Epithelial cell of proximal tubule (primary cell): ENCODE measurements at regions not wholly inside any gene's neighbourhood (a gene's known extent, or its start where the extent isn't known, plus 50 kb on each side); places are given as distances from the start of the nearest gene placed in this dataset.

Experiments used
- DNase-seq: peaks from one replicate; pipeline ENCODE4 v3.0.0-alpha.2; 2011; ENCODE audit warnings: low read depth
- H3K4me3 ChIP-seq: 2 replicates; pipeline ENCODE4 v1.5.1; 2011; ENCODE audit warnings: low read depth, mild to moderate bottlenecking, low read length
- CTCF ChIP-seq: conservative IDR thresholded peaks from 2 replicates; pipeline ENCODE4 v1.5.1; 2012; ENCODE audit warnings: low read depth, mild to moderate bottlenecking, low read length

DNA sequence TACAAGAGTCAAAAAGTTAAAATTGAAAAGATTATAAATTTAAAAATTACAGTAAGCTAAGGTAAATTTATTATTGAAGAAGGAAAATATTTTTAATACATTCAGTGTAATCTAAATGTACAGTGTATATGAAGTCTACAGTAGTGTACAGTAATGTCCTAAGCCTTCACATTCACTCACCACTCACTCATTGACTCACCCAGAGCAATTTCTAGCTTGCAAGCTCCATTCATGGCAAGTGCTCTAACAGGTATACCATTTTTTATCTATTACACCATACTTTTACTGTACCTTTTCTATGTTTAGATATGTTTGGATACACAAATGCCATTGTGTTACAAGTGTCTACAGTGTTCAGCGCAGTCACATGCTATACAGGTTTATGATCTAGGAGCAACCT is 389.7 kb downstream of the RASEF start:
- no peak for TF ChIP-seq CTCF
- DNase-seq: no peak
- no peak overlapping the region for H3K4me3 ChIP-seq

GRCh38 chr9:82673919-82674318 is 389.0 kb downstream of the RASEF start:
- no peak overlapping the region for H3K4me3 ChIP-seq
- DNase-seq: no peak
- TF ChIP-seq CTCF: no peak

DNA sequence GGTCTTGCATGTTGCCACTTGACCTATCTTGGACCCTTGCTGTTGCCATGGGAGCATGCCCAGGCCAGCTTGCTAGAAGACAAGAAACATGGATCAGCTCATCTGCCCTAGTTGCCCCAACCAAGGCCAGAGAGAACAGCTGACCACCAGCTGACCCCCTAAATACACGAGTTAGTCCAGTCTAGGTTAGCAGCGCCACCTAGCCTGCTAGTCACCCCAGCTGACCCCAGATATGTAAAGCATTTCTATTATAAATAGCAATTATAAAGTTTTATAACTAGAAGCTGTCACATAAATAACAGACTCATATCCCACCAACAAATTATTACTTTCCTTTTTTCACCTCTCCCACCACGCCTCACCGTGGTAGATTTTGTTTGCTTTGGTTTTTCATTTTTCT is 387.8 kb downstream of the RASEF start:
- no peak for DNase-seq
- H3K4me3 ChIP-seq: no peak overlapping the region
- no peak for TF ChIP-seq CTCF

- no peak for TF ChIP-seq CTCF
- no peak overlapping the region for H3K4me3 ChIP-seq
- no peak for DNase-seq
Observed at GRCh38 chr9:82675605-82676004, 387.3 kb downstream of the RASEF start.

- TF ChIP-seq CTCF: no peak
- DNase-seq: no peak
Observed at GRCh38 chr9:82677086-82677485, 385.9 kb downstream of the RASEF start.

DNA sequence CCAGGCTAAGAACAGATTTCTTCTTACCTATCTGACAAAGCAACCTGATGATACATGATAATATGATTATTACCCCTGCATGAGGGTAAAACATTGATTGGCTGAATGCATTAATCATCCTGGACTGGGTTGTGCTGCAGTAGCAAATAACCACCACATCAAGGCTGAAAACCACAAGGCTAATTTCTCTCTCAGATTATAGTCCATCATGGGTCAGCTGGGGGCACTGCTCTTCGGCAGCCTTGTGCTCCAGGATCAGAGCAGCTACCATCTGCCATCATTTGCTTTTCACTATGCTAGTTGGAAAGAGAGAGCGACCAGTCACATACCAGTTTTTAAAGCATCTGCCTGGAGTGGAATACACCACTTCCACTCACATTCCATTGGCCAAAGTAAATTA is 383.5 kb downstream of the RASEF start:
- no peak overlapping the region for H3K4me3 ChIP-seq
- no peak for DNase-seq
- no peak for TF ChIP-seq CTCF

More at GRCh38 chr9:82677086-82677485, 385.9 kb downstream of the RASEF start:
- no peak overlapping the region for H3K4me3 ChIP-seq

GRCh38 chr9:82680179-82680935 is 382.6 kb downstream of the RASEF start:
- H3K4me3 ChIP-seq: no peak overlapping the region
- TF ChIP-seq CTCF: no peak
- DNase-seq: no peak
